ENCODE measurements at regions not wholly inside any gene's neighbourhood (a gene's known extent, or its start where the extent isn't known, plus 50 kb on each side); places are given as distances from the start of the nearest gene placed in this dataset.

- H3K9ac ChIP-seq (ENCODE audit: insufficient read depth, low read length, poor library complexity, severe bottlenecking), result no peak overlapping the region
- H3K4me2 ChIP-seq (replicated peaks; ENCODE audit: extremely low read depth, low read length, poor library complexity, severe bottlenecking), result no peak overlapping the region
- Mint-ChIP-seq H3K36me3 (no peaks in the 10 kb centered on the region), H3K4me1 (no peaks in the 10 kb centered on the region), H3K27ac (no peak overlapping the region), H3K9me3 (no peaks in the 10 kb centered on the region), H3K27me3 (ENCODE audit: low read depth in 3 of 3) (peaks cover 0 to 3% (median 0%) of the 10 kb centered on the region in 3 donors), H3K4me3 (no peak overlapping the region)
- no peak overlapping the region for H3K27ac ChIP-seq (ENCODE audit: low read depth in 1 of 2, low read length in 2 of 2)
- H3K4me3 ChIP-seq (replicated peaks in 1 of 3; ENCODE audit: low read depth in 2 of 3, low read length in 3 of 3), result no peak overlapping the region
- intact Hi-C loops (cut with micrococcal nuclease), result no loop called here
- H3K9me3 ChIP-seq (replicated peaks in 1 of 2; ENCODE audit: control insufficient read depth in 1 of 2, insufficient read depth in 1 of 2, low read length in 2 of 2), result no peaks in the 10 kb centered on the region
- H3K27me3 ChIP-seq (ENCODE audit: control insufficient read depth in 2 of 2, insufficient read depth in 2 of 2, low read length in 2 of 2), result no peaks in the 10 kb centered on the region
- DNase-seq, result no peak
- H3K4me1 ChIP-seq (ENCODE audit: control insufficient read depth in 1 of 2, insufficient read depth in 2 of 2, low read length in 2 of 2), result no peaks in the 10 kb centered on the region
- H3K36me3 ChIP-seq (replicated peaks in 1 of 2; ENCODE audit: control insufficient read depth in 1 of 2, insufficient read depth in 2 of 2, low read length in 2 of 2), result no peaks in the 10 kb centered on the region
- no peak overlapping the region for H2AFZ ChIP-seq (ENCODE audit: insufficient read depth, low read depth, low read length, poor library complexity, severe bottlenecking)
- TF ChIP-seq CTCF (IDR thresholded peaks at IDR 0.05), result no peak
- H4K20me1 ChIP-seq (ENCODE audit: insufficient read depth, low read length), result no peaks in the 10 kb centered on the region
- no CpG with 5 or more reads among the region's 1 CpG for WGBS (ENCODE audit: insufficient coverage)
- H3K79me2 ChIP-seq (ENCODE audit: insufficient read depth, low read length), result no peaks in the 10 kb centered on the region
These were observed 81.8 kb upstream of the CREB1 start for GRCh38 chr2:207448006-207448405.

DNA sequence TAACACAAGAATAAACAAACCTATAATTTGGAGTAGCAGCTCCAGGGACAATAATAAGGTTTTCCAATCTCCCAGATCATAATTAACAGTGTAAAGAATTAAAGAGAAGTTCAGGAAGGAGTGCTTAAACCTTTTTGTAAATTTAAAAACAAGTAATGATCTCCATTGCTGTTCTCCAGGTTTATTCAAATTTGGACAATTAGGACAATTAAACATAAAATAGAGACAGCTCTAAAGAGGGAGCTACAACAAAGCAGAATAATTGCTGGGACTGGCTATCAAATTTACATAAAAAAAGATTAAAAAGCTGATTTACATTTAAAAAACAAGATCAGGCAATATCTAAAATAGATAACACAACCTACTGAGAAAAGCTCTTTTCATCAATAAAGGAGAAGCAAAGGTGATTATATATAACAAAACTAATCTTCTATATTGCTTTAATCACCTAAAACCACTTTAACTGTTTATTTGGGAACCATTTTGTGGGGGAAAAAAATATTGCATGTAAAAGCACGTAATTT lies 80.1 kb upstream of the CREB1 start:
- Mint-ChIP-seq H3K27ac (no peak overlapping the region), H3K4me1 (no peaks in the 10 kb centered on the region), H3K36me3 (no peaks in the 10 kb centered on the region), H3K4me3 (no peak overlapping the region), H3K9me3 (peaks cover 0 to 5% (median 2%) of the 10 kb centered on the region in 7 donors), H3K27me3 (ENCODE audit: low read depth in 3 of 3) (peaks cover 0 to 3% (median 0%) of the 10 kb centered on the region in 3 donors)
- Histone ChIP-seq H3K27me3 (ENCODE audit: control insufficient read depth in 2 of 2, insufficient read depth in 2 of 2, low read length in 2 of 2) (no peaks in the 10 kb centered on the region), H3K9ac (ENCODE audit: insufficient read depth, low read length, poor library complexity, severe bottlenecking) (no peak overlapping the region), H3K4me3 (replicated peaks in 1 of 3; ENCODE audit: low read depth in 2 of 3, low read length in 3 of 3) (no peak overlapping the region), H3K9me3 (replicated peaks in 1 of 2; ENCODE audit: control insufficient read depth in 1 of 2, insufficient read depth in 1 of 2, low read length in 2 of 2) (no peaks in the 10 kb centered on the region), H3K79me2 (ENCODE audit: insufficient read depth, low read length) (no peaks in the 10 kb centered on the region), H3K27ac (ENCODE audit: low read depth in 1 of 2, low read length in 2 of 2) (no peak overlapping the region), H3K4me1 (ENCODE audit: control insufficient read depth in 1 of 2, insufficient read depth in 2 of 2, low read length in 2 of 2) (no peaks in the 10 kb centered on the region), H3K36me3 (replicated peaks in 1 of 2; ENCODE audit: control insufficient read depth in 1 of 2, insufficient read depth in 2 of 2, low read length in 2 of 2) (no peaks in the 10 kb centered on the region), H4K20me1 (ENCODE audit: insufficient read depth, low read length) (no peaks in the 10 kb centered on the region), H3K4me2 (replicated peaks; ENCODE audit: extremely low read depth, low read length, poor library complexity, severe bottlenecking) (no peak overlapping the region), H2AFZ (ENCODE audit: insufficient read depth, low read depth, low read length, poor library complexity, severe bottlenecking) (no peak overlapping the region)
- intact Hi-C loops (cut with micrococcal nuclease), result no loop called here
- no CpG with 5 or more reads among the region's 1 CpG for WGBS (ENCODE audit: insufficient coverage)
- no peak for DNase-seq
- no peak for TF ChIP-seq CTCF (IDR thresholded peaks at IDR 0.05)
